MCF 10A (cell line): ENCODE measurements at regions not wholly inside any gene's neighbourhood (a gene's known extent, or its start where the extent isn't known, plus 50 kb on each side); places are given as distances from the start of the nearest gene placed in this dataset.

Experiments used
- BruUV-seq: library from RNA; stranded (reverse); fragments of 400-500 nt; replicated peaks from 2 replicates; lab custom pipeline; 2021; lab: Mats Ljungman, UMichigan
- CTCF ChIA-PET: fragments of 300-600 bp; sonication (Branson Sonifier 250); formaldehyde crosslinking; extraction: SDS; loops from one replicate; lab custom pipeline; 2021; ENCODE audit warnings: antibody characterized with exemption, inconsistent platforms; lab: Yijun Ruan, JAX
- POLR2A ChIA-PET: fragments of 300-600, 350-650 bp; sonication (Branson Sonifier 250); formaldehyde crosslinking; extraction: SDS; loops from one replicate; lab custom pipeline; 2020; ENCODE audit warnings: antibody characterized with exemption, inconsistent platforms; lab: Yijun Ruan, JAX
- DNase-seq: peaks from one replicate; pipeline ENCODE4 v3.0.0-alpha.2; 2018; ENCODE audit not compliant: unreplicated experiment
- H3K27ac Mint-ChIP-seq: one replicate; pipeline ENCODE4 v1.8.0; 2022; ENCODE audit warnings: mild to moderate bottlenecking, low read depth, mixed read lengths; ENCODE audit not compliant: unreplicated experiment
- H3K27me3 Mint-ChIP-seq: one replicate; pipeline ENCODE4 v1.8.0; 2022; ENCODE audit warnings: mixed read lengths; ENCODE audit not compliant: insufficient read depth, unreplicated experiment
- H3K36me3 Mint-ChIP-seq: one replicate; pipeline ENCODE4 v1.8.0; 2022; ENCODE audit warnings: mild to moderate bottlenecking, moderate library complexity, mixed read lengths; ENCODE audit not compliant: insufficient read depth, unreplicated experiment
- H3K4me1 Mint-ChIP-seq: one replicate; pipeline ENCODE4 v1.8.0; 2022; ENCODE audit warnings: mixed read lengths; ENCODE audit not compliant: insufficient read depth, unreplicated experiment
- H3K4me3 Mint-ChIP-seq: one replicate; pipeline ENCODE4 v1.8.0; 2022; ENCODE audit warnings: mild to moderate bottlenecking, moderate library complexity, mixed read lengths; ENCODE audit not compliant: unreplicated experiment
- H3K9me3 Mint-ChIP-seq: one replicate; pipeline ENCODE4 v1.8.0; 2022; ENCODE audit warnings: mixed read lengths; ENCODE audit not compliant: unreplicated experiment
- CTCF ChIP-seq: fragments of 200-600 bp; IDR thresholded peaks from one replicate; pipeline ENCODE4 v1.8.0; 2022; ENCODE audit warnings: antibody characterized with exemption, mild to moderate bottlenecking; ENCODE audit not compliant: unreplicated experiment
- intact Hi-C: fragments of 100-400 bp; cut with micrococcal nuclease; formaldehyde crosslinking; loops from 2 replicates; pipeline ENCODE4 v1.14.1; 2022

DNA sequence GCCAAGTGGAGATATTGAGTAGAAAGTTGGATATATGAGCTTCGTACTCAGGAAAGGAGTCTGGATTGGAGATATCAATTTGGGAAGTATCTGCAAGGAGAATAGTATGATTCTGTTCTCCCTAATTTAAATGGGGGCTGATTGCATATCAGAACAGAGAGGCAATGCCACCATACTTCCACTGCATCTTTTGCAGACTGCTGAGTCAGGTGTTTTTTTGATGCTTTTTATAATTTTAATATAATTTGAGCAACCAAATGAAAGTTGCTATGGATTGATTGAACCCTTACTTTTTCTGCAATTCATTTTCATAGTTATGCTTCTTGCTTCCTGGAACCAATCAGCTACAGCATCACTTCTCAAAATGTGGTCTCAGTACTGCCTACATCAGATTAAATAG is 590.3 kb downstream of the USP25 start:
- CTCF ChIA-PET, result interaction anchor here (1.1 kb wide), 1 partner anchor 316 kb away, joined by 7 read pairs; no protein-coding TSS in a partner anchor
- Mint-ChIP-seq H3K36me3 (no peaks in the 10 kb centered on the region), H3K9me3 (no peaks in the 10 kb centered on the region), H3K27me3 (peaks cover 43% of the 10 kb centered on the region), H3K4me3 (no peak overlapping the region), H3K4me1 (no peaks in the 10 kb centered on the region), H3K27ac (no peak overlapping the region)
- intact Hi-C loops, result no loop called here
- TF ChIP-seq CTCF, result no peak
- POLR2A ChIA-PET, result no interaction called here
- BruUV-seq, result no TSS peak
- DNase-seq, result no peak

DNA sequence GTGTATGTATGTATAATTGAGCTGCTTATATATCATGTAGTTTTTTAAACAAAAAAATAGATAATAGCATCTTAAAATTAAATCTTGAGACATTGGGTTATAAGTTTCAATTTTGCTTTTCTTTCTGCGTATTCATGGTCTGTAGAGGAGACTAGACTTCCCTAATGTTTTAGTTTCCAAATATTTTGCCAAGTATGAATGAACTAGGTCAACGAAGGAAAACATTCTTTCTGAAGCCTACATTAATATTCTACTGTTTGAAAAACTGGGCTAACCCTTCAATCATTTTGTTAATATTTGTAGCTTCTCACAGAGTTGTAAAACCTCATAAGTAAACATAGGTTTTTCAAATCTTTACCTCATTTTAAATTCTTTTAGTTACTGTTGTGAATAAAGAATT is 592.7 kb downstream of the USP25 start:
- no peak for DNase-seq
- no peaks in the 10 kb centered on the region for H3K36me3 Mint-ChIP-seq
- no peaks in the 10 kb centered on the region for H3K9me3 Mint-ChIP-seq
- H3K4me1 Mint-ChIP-seq, result no peaks in the 10 kb centered on the region
- intact Hi-C loops, result no loop called here
- peaks cover 30% of the 10 kb centered on the region for H3K27me3 Mint-ChIP-seq
- no peak overlapping the region for H3K4me3 Mint-ChIP-seq
- BruUV-seq, result no TSS peak
- H3K27ac Mint-ChIP-seq, result no peak overlapping the region
- TF ChIP-seq CTCF, result no peak
- POLR2A ChIA-PET, result interaction anchor here (0.9 kb wide), 1 partner anchor 13 kb away, joined by 3 read pairs; no protein-coding TSS in a partner anchor
- CTCF ChIA-PET, result interaction anchor here (1.3 to 1.4 kb wide), 2 partner anchors 8 to 317 kb away, joined by 4 read pairs; no protein-coding TSS in a partner anchor

DNA sequence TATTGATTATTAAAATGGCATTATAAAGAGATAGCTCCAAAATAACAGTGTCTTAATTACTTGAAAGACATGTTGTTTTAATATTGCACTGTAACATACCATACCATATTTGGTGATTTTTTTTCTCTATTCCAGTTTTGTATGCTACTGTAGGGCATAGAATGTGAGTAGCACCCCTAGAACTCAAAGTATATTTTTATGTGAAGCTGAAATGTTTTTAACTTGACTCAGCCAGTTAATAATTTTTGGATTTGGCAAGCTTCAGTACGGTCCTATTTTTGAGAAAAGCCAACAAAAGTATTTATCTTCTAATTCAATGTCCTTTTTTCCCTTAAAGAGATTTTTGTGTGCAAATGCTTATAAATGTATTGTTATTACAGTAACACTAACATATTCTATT is 593.8 kb downstream of the USP25 start:
- Mint-ChIP-seq H3K27ac (no peak overlapping the region), H3K4me3 (no peak overlapping the region), H3K4me1 (no peaks in the 10 kb centered on the region), H3K36me3 (no peaks in the 10 kb centered on the region), H3K9me3 (no peaks in the 10 kb centered on the region), H3K27me3 (peaks cover 19% of the 10 kb centered on the region)
- DNase-seq, result no peak
- intact Hi-C loops, result no loop called here
- POLR2A ChIA-PET, result interaction anchor here (0.7 kb wide), 1 partner anchor 17 kb away, joined by 4 read pairs; no protein-coding TSS in a partner anchor
- BruUV-seq, result no TSS peak
- TF ChIP-seq CTCF, result no peak
- CTCF ChIA-PET, result no interaction called here

GRCh38 chr21:16324630-16325029 is 594.8 kb downstream of the USP25 start:
- intact Hi-C loops, result loop anchor here (5.0 kb wide), 1 partner anchor 132 kb away; no protein-coding TSS in a partner anchor

More at GRCh38 chr21:16324630-16325029, 594.8 kb downstream of the USP25 start:
- H3K27me3 Mint-ChIP-seq, result peaks cover 9% of the 10 kb centered on the region
- no peaks in the 10 kb centered on the region for H3K4me1 Mint-ChIP-seq
- no peak for DNase-seq
- no peak overlapping the region for H3K27ac Mint-ChIP-seq
- BruUV-seq, result no TSS peak
- POLR2A ChIA-PET, result no interaction called here
- no peaks in the 10 kb centered on the region for H3K36me3 Mint-ChIP-seq
- no peaks in the 10 kb centered on the region for H3K9me3 Mint-ChIP-seq
- CTCF ChIA-PET, result no interaction called here
- no peak overlapping the region for H3K4me3 Mint-ChIP-seq
- TF ChIP-seq CTCF, result no peak
